TTC549 (cell line): ENCODE measurements at regions not wholly inside any gene's neighbourhood (a gene's known extent, or its start where the extent isn't known, plus 50 kb on each side); places are given as distances from the start of the nearest gene placed in this dataset.
"Not testable (repeated sequence)": the region's sequence is repeated elsewhere in the genome, so short reads cannot be mapped to it uniquely, and the experiment has no call there.

Experiments
- FAIRE-seq: peaks from 2 replicates; lab custom pipeline; 2012; peaks lifted over from hg19 to GRCh38; lab: Jason Lieb, UNC

- no peak for FAIRE-seq
These were observed 268.9 kb upstream of the TYRP1 start for GRCh38 chr9:12424243-12424642.

- peak; percentile 87 for FAIRE-seq
These were observed 267.0 kb upstream of the TYRP1 start for GRCh38 chr9:12425878-12426864.

- no peak for FAIRE-seq
These were observed 253.9 kb upstream of the TYRP1 start for GRCh38 chr9:12439267-12439666.

GRCh38 chr9:12441080-12441479 is 252.1 kb upstream of the TYRP1 start:
- not testable (repeated sequence) for FAIRE-seq

- FAIRE-seq: no peak
These were observed 251.7 kb upstream of the TYRP1 start for GRCh38 chr9:12441506-12441905.

- no peak for FAIRE-seq
These were observed 244.9 kb upstream of the TYRP1 start for GRCh38 chr9:12448246-12448645.

- no peak for FAIRE-seq
These were observed 235.9 kb upstream of the TYRP1 start for GRCh38 chr9:12457237-12457636.

- FAIRE-seq: no peak
These were observed 231.3 kb upstream of the TYRP1 start for GRCh38 chr9:12461763-12462460.

GRCh38 chr9:12462861-12463260 is 230.3 kb upstream of the TYRP1 start:
- FAIRE-seq: no peak

- FAIRE-seq: no peak
These were observed 229.5 kb upstream of the TYRP1 start for GRCh38 chr9:12463641-12464040.

- no peak for FAIRE-seq
These were observed 228.8 kb upstream of the TYRP1 start for GRCh38 chr9:12464400-12464799.

GRCh38 chr9:12464910-12465512 is 228.2 kb upstream of the TYRP1 start:
- FAIRE-seq: peak; percentile 95

GRCh38 chr9:12469084-12469483 is 224.1 kb upstream of the TYRP1 start:
- FAIRE-seq: no peak

GRCh38 chr9:12494411-12494810 is 198.8 kb upstream of the TYRP1 start:
- FAIRE-seq: no peak

- no peak for FAIRE-seq
These were observed 195.4 kb upstream of the TYRP1 start for GRCh38 chr9:12497790-12498189.

- FAIRE-seq: no peak
These were observed 190.7 kb upstream of the TYRP1 start for GRCh38 chr9:12502520-12502919.

GRCh38 chr9:12503606-12504122 is 189.5 kb upstream of the TYRP1 start:
- FAIRE-seq: no peak

GRCh38 chr9:12510551-12510950 is 182.6 kb upstream of the TYRP1 start:
- no peak for FAIRE-seq

GRCh38 chr9:12511726-12512125 is 181.5 kb upstream of the TYRP1 start:
- no peak for FAIRE-seq

- FAIRE-seq: no peak
These were observed 177.2 kb upstream of the TYRP1 start for GRCh38 chr9:12516031-12516430.

GRCh38 chr9:12516573-12516972 is 176.6 kb upstream of the TYRP1 start:
- FAIRE-seq: no peak

GRCh38 chr9:12538842-12539579 is 154.2 kb upstream of the TYRP1 start:
- FAIRE-seq: no peak
